ENCODE measurements at regions not wholly inside any gene's neighbourhood (a gene's known extent, or its start where the extent isn't known, plus 50 kb on each side); places are given as distances from the start of the nearest gene placed in this dataset.
"Not testable (repeated sequence)": the region's sequence is repeated elsewhere in the genome, so short reads cannot be mapped to it uniquely, and the experiment has no call there.

DNA sequence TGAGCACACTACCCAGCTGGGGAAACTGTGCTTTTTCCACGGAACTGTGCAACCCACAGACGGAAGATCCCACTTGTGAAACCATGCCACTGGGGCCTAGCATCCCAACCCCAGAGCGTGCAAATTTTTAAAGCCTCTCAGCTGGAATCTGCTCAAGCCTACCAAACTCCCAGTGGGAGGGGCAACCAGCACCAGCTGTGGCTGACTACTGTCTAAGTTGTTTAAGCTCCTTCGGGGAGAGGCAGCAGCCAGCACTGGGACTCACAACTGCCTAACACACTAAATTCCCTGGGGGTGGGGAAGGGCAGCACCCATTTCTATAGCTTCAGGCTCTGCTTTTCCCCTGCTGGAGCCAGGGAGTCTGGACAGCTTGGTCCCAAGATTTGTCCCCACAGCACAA, 287.6 kb upstream of the MSX2 start:
- DNase-seq (ENCODE audit: low spot score), result no peak

GRCh38 chr5:174444479-174445188, 279.7 kb upstream of the MSX2 start:
- no peak for DNase-seq (ENCODE audit: low spot score)

GRCh38 chr5:174446446-174446845, 277.9 kb upstream of the MSX2 start:
- DNase-seq (ENCODE audit: low spot score), result no peak

DNA sequence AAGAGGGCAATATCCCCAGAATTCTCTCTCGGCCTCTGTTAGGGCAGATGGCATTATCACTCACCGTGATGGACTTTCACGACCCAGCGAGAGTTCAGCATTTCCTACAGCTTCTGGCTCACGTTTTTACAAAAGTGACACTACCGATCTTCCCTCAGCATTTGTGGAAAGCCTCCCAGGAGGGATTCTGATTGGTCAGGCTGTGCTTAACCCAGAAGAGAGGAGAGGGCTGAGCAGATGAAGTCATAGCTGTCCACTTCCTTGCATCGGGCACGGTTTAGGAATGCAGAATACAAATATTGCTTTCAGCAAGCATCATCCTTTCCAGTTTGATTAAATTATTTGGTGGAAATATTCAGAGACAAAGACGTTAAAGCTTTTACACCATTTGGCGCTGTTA, 277.4 kb upstream of the MSX2 start:
- no peak for DNase-seq (ENCODE audit: low spot score)

- DNase-seq (ENCODE audit: low spot score), result no peak
Measured at GRCh38 chr5:174448041-174448440, 276.3 kb upstream of the MSX2 start.

- DNase-seq (ENCODE audit: low spot score), result no peak
Measured at GRCh38 chr5:174448662-174449061, 275.7 kb upstream of the MSX2 start.

- DNase-seq (ENCODE audit: low spot score), result no peak
Measured at GRCh38 chr5:174453690-174454089, 270.7 kb upstream of the MSX2 start.

- DNase-seq (ENCODE audit: low spot score), result no peak
Measured at GRCh38 chr5:174454464-174454863, 269.9 kb upstream of the MSX2 start.

DNA sequence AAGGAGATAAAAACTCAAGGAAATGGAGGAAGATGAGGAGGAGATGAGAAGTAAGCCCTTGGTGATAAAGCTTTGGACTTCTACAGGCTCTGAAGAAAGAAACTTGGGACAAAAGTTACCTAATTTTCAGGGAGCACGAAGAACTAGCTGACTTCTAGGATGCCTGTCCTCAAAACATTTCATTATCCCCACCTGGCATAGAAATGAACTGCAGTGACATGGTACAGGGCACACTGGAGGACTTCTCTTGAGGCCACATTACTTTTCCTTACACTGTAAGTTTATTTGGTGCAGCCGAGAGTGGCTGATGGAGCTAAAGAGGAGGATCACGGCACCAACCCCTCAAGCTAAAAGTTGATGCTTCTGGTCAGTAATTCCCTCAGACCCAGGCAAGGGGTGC, 269.5 kb upstream of the MSX2 start:
- no peak for DNase-seq (ENCODE audit: low spot score)

GRCh38 chr5:174455301-174455700, 269.1 kb upstream of the MSX2 start:
- DNase-seq (ENCODE audit: low spot score), result no peak

GRCh38 chr5:174457141-174457678, 267.2 kb upstream of the MSX2 start:
- DNase-seq (ENCODE audit: low spot score), result no peak

GRCh38 chr5:174459071-174459702, 265.2 kb upstream of the MSX2 start:
- no peak for DNase-seq (ENCODE audit: low spot score)

GRCh38 chr5:174459832-174460448, 264.4 kb upstream of the MSX2 start:
- DNase-seq (ENCODE audit: low spot score), result no peak

- no peak for DNase-seq (ENCODE audit: low spot score)
Measured at GRCh38 chr5:174462129-174462528, 262.3 kb upstream of the MSX2 start.

DNA sequence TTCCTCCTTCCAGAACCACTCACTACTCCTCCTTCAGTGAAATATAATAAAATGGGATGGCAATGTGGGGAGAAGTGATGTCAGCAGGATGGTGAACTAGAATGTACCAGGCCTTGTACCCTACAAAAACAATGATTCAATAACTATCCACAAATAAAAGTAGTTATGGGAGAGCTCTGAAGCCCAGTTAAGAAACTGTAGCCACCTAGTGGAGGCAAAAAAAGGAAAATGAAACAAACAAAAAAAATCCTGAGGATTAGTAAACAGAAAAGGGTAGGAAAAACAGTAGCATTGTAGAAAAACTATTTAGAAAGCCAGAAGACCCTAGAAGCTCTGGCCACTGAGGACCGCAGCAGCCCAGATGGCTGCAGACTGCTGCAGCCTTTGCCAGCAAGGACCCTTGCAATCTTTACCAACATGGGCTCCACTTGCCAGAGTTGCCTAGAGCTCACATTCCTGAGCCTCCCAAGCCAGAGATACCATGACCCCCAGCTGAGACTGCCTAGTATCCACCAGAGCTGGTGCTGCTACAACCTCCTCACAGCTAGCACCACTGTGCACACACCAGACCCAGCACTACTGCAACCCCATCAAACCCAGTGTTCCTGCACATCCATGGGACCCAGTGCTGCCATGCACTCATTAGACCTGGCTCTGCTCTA, 259.7 kb upstream of the MSX2 start:
- no peak for DNase-seq (ENCODE audit: low spot score)

DNA sequence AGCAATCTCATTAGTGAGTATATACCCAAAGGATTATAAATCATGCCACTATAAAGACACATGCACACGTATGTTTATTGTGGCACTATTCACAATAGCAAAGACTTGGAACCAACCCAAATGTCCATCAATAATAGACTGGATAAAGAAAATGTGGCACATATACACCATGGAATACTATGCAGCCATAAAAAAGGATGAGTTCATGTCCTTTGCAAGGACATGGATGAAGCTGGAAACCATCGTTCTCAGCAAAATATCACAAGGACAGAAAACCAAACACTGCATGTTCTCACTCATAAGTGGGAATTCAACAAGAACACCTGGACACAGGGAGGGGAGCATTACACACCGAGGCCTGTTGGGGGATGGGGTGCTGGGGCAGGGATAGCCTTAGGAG, 252.9 kb upstream of the MSX2 start:
- not testable (repeated sequence) for DNase-seq (ENCODE audit: low spot score)

- DNase-seq (ENCODE audit: low spot score), result no peak
Measured at GRCh38 chr5:174472956-174473355, 251.4 kb upstream of the MSX2 start.

DNA sequence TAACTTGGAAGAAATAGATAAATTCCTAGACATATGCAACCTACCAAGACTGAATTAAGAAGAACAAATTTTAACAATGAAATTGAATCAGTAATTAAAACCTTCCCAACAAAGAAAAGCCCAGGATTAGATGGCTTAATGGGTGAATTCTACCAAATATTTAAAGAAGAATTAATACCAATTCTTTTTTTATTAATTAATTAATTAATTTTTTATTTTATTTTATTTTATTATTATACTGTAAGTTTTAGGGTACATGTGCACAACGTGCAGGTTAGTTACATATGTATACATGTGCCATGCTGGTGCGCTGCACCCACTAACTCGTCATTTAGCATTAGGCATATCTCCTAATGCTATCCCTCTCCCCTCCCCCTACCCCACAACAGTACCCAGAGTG, 248.4 kb upstream of the MSX2 start:
- not testable (repeated sequence) for DNase-seq (ENCODE audit: low spot score)

DNA sequence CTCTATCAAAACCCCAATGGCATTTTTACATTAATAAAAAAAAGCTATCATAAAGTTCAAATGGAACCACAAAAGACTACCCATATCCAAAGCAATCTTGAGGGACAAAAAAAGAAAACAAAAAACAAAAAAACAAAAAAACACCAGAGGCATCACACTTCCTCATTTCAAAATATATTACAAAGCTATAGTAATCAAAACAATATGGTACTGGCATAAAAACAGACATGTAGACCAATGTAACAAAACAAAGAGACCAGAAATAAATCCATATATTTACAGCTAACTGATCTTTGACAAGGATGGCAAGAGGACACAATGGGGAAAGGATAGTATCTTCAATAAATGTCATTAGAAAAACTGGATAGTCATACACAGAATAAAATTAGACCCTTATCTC, 245.1 kb upstream of the MSX2 start:
- DNase-seq (ENCODE audit: low spot score), result no peak

DNA sequence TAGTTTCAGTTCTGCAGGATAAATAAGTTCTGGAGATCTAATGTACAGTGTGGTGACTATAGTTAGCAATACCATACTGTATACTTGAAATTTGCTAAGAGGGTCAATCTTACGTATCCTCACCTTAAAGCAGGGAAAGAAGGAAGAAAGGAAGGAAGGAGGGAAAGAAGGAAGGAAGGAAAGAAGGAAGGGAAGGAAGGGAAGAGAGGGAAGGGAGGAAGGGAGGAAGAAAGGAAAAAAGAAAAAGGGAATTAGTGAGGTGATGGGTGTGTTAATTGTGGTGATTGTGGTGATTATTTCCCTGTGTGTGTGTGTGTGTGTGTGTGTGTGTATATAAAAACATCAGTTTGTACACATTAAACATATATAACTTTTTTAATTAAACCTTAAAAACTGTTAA, 242.6 kb upstream of the MSX2 start:
- DNase-seq (ENCODE audit: low spot score), result no peak

GRCh38 chr5:174482607-174483024, 241.8 kb upstream of the MSX2 start:
- no peak for DNase-seq (ENCODE audit: low spot score)

GRCh38 chr5:174483411-174483810, 241.0 kb upstream of the MSX2 start:
- no peak for DNase-seq (ENCODE audit: low spot score)

DNA sequence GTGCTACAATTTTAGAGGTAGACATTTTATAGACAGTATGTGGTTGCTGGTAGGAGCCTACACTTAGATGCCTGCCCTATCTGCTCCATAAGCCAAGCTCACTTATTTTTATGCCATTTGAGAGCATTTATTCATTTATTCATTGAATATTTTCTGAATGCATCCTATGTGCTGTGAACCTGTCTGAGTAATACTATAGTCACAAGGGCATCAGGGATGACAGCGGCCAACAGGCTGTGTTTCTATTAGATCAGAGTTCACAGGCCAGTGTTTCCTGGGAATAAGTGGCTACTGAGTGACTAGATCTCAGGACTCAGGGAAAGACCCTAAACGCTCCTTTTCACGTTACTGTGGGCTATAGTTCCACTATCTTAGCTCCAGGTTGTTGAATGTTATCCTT, 235.2 kb upstream of the MSX2 start:
- DNase-seq (ENCODE audit: low spot score), result no peak
